ENCODE measurements at regions not wholly inside any gene's neighbourhood (a gene's known extent, or its start where the extent isn't known, plus 50 kb on each side); places are given as distances from the start of the nearest gene placed in this dataset.

GRCh38 chr16:80279656-80280055 lies 261.1 kb upstream of the DYNLRB2 start:
- no peak for TF ChIP-seq POLR2A (IDR thresholded peaks at IDR 0.05)
- TF ChIP-seq CTCF (IDR thresholded peaks at IDR 0.05) = no peak
- TF ChIP-seq EP300 (IDR thresholded peaks at IDR 0.05) = no peak
